LNCAP (cell line): ENCODE measurements at regions not wholly inside any gene's neighbourhood (a gene's known extent, or its start where the extent isn't known, plus 50 kb on each side); places are given as distances from the start of the nearest gene placed in this dataset.

Experiments used
- TF ChIP-seq, protein P1 (sequence below): fragments of 450-650 bp; IDR thresholded peaks from 2 replicates; pipeline ENCODE4 v1.5.1; 2017; ENCODE audit warnings: mild to moderate bottlenecking

DNA sequence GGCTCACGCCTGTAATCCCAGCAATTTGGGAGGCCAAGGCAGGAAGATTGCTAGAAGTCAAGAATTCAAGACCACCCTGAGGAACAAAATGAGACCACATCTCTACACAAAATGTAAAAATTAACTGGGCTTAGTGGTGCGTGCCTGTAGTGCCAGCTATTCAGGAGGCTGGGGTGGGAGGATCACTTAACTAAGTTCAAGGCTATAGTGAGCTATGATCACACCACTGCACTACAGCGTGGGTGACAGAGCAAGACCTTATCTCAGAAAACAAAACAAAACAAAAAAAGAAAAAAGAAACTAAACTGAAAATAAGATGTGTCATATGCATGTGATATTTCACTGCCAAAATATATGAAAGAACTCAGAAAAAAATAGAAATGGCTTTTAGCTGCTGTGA lies 243.3 kb upstream of the CCDC54 start:
- TF ChIP-seq, protein P1, sequence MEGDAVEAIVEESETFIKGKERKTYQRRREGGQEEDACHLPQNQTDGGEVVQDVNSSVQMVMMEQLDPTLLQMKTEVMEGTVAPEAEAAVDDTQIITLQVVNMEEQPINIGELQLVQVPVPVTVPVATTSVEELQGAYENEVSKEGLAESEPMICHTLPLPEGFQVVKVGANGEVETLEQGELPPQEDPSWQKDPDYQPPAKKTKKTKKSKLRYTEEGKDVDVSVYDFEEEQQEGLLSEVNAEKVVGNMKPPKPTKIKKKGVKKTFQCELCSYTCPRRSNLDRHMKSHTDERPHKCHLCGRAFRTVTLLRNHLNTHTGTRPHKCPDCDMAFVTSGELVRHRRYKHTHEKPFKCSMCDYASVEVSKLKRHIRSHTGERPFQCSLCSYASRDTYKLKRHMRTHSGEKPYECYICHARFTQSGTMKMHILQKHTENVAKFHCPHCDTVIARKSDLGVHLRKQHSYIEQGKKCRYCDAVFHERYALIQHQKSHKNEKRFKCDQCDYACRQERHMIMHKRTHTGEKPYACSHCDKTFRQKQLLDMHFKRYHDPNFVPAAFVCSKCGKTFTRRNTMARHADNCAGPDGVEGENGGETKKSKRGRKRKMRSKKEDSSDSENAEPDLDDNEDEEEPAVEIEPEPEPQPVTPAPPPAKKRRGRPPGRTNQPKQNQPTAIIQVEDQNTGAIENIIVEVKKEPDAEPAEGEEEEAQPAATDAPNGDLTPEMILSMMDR, result no peak

DNA sequence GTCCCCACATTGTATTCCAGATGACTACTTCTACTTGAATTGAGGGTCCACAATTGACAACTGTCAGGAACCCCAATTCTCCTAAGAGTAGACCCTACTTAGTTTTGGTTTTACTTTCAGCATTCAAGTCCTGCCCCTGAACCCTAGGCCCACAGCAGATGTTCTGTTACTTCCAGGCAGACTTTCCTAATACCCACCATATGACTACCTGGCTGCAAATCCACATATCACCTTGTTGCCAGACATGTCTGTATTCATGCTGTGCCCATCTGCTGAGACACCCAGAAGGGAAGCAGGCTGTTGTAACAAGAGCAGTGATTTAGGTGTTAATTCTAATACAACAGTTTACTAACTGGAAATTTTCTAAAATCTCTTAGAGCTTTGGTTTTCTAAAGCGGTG lies 235.1 kb upstream of the CCDC54 start:
- TF ChIP-seq, protein P1, result no peak

DNA sequence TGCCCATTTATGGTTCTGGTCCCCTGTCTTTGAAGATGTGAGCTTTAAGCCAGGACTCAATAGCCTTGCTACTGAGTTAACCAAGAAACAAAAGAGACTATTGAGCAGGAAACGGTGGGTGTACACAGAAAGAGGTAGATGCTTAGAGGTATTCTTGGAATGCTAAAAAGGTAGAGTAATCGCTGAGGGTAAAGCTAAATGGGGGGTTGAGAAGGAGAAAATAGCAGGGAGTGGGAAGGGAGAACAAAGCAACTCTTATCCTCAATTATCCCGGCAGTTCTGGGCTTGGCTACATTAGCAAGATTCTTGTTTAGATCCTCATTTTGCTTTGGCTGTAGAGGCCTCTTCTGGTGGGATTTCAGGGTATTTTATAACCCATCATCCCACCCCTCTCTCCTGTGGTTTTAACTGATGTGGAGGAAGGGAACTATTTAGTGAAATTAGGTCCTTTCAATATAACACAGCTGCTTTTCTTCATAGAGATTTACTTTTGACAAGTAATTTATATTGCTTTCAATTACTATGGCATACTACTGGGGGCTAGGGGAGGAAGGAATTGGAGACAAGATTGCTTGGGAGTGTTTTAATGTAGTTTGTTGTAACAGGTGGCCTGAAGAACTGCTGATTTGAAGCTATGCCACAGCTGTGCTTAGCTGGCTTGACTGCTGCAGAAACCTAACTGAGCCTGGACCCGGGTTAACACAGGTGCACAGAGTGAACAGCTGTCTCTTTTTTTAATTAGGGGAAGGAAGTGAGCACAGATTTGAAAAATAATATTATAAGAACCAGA lies 234.3 kb upstream of the CCDC54 start:
- TF ChIP-seq, protein P1, result no peak

DNA sequence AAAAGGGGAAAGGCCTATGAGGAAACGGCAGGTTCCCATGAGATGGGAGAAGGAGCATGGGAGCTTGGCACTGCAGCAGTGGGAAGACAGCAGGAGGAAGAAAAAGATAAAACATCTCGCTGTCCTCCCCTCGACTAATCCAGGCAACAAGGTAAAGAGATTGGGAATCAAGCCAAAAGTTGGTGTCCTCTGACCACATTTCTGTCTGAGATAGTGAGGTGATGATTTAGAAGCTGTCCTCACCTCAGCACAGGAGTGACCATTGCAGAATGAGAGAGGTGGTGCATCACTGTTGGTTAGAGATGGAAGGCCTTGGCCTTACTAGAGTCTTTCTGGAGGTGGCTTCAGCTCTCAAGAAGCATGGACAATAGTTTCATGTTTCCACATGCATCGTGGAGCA lies 226.6 kb upstream of the CCDC54 start:
- TF ChIP-seq, protein P1, result no peak

DNA sequence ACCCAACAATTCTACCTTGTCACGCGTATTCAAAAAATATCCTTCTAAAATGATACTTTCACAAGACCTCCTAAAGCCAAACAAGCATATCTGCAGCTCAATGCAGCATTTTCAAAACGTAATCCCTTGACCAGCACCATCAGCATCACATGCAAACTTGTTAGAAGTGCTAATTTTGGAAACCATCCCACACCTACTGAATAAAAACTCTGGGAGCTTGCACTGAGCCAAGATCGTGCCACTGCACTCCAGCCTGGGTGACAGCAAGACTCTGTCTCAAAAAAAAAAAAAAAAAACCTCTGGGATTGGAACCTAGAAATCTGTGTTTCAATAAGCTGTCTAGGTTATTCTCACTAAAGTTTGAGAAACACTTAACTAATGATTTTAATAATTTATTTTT lies 223.3 kb upstream of the CCDC54 start:
- TF ChIP-seq, protein P1, result no peak

DNA sequence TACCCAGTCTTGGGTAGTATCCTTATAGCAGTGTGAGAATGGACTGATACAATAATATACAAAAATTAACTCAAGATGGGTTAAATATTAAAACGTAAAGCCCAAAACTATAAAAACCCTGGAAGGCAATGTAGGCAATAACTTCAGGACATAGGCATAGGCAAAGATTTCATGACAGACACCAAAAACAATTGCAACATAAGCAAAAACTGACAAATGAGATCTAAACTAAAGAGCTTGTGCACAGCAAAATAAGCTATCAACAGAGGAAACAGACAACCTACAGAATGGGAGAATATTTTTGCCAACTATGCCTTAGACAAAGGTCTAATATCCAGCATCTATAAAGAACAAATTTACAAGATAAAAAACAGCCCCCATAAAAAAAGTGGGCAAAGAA lies 204.8 kb upstream of the CCDC54 start:
- TF ChIP-seq, protein P1, result no peak

DNA sequence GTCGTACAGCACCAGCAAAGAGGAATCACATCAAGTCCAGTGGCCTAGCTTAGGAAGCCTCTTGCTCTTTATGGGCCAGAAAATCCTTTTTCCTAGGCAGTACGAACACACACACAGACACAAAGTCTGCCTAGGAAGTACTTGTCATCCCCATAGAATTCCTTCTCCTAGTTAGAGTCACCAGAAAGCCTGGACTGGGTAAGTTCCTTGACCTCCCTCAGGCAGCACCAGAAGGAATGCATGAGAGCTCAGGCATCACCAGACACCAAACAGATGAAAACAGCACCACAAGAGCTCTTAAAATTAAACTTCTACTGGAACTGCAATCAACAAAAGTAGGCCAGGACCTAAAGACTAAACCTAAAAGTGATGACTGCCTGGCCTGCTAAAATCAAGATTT lies 192.9 kb upstream of the CCDC54 start:
- TF ChIP-seq, protein P1, result no peak

DNA sequence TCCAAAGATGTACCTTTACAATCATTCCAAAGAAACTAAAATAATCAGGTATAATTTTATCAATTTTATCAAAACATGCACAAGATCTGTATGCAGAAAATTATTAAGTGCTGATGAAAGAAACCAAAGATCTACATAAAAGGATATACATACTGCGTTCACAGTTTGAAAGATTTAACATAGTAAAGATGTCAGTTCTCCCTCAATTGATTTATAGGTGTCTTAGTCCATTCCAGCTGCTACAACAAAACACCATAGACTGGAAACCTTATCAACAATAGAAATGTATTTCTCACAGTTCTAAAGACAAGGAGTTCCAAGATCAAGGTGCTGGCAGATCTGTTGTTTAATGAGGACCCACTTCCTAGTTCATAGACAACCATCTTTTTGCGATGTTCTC lies 189.0 kb upstream of the CCDC54 start:
- TF ChIP-seq, protein P1, result no peak
